GM10266 (cell line): ENCODE measurements at regions not wholly inside any gene's neighbourhood (a gene's known extent, or its start where the extent isn't known, plus 50 kb on each side); places are given as distances from the start of the nearest gene placed in this dataset.

Source experiments
- DNase-seq: peaks from one replicate; pipeline ENCODE4 v3.0.0; 2012; ENCODE audit errors: extremely low spot score
- CTCF ChIP-seq: IDR thresholded peaks from 2 replicates; pipeline ENCODE4 v1.5.1; 2012; ENCODE audit warnings: mild to moderate bottlenecking, low read depth; ENCODE audit not compliant: control insufficient read depth, insufficient read depth; ENCODE audit errors: missing control alignments

GRCh38 chr2:65639156-65639864, 206.9 kb upstream of the SPRED2 start:
- DNase-seq, result no peak
- TF ChIP-seq CTCF, result no peak

- no peak for DNase-seq
- TF ChIP-seq CTCF, result no peak
Measured at GRCh38 chr2:65638443-65638842, 206.0 kb upstream of the SPRED2 start.

GRCh38 chr2:65636813-65637483, 204.5 kb upstream of the SPRED2 start:
- no peak for TF ChIP-seq CTCF
- no peak for DNase-seq

- no peak for TF ChIP-seq CTCF
- DNase-seq, result no peak
Measured at GRCh38 chr2:65636024-65636423, 203.6 kb upstream of the SPRED2 start.

GRCh38 chr2:65634304-65634703, 201.9 kb upstream of the SPRED2 start:
- no peak for TF ChIP-seq CTCF
- DNase-seq, result no peak

- DNase-seq, result no peak
- TF ChIP-seq CTCF, result no peak
Measured at GRCh38 chr2:65630643-65631042, 198.2 kb upstream of the SPRED2 start.

GRCh38 chr2:65628156-65628555, 195.8 kb upstream of the SPRED2 start:
- no peak for DNase-seq
- TF ChIP-seq CTCF, result no peak
